MM.1S (cell line): ENCODE measurements at regions not wholly inside any gene's neighbourhood (a gene's known extent, or its start where the extent isn't known, plus 50 kb on each side); places are given as distances from the start of the nearest gene placed in this dataset.

Source experiments
- DNase-seq: peaks from one replicate; pipeline ENCODE4 v3.0.0-alpha.2; 2015
- H2AFZ ChIP-seq: fragments of 300-600 bp; sonication (generic); 2 replicates; pipeline ENCODE4 v1.6.0; 2016; ENCODE audit warnings: antibody characterized with exemption, low read length
- H3F3A ChIP-seq: fragments of 300-600 bp; sonication (generic); 2 replicates; pipeline ENCODE4 v1.6.1; 2016; ENCODE audit warnings: mild to moderate bottlenecking, antibody characterized with exemption, low read length, moderate library complexity, mixed read lengths; ENCODE audit not compliant: insufficient read depth
- H3K27ac ChIP-seq: fragments of 300-600 bp; sonication (generic); 2 replicates; pipeline ENCODE4 v1.5.1; 2016; ENCODE audit warnings: mild to moderate bottlenecking, low read length
- H3K27me3 ChIP-seq: fragments of 300-600 bp; sonication (generic); replicated peaks from 2 replicates; pipeline ENCODE4 v1.6.0; 2016; ENCODE audit warnings: low read length; ENCODE audit not compliant: insufficient read depth
- H3K36me3 ChIP-seq: fragments of 300-600 bp; sonication (generic); replicated peaks from 2 replicates; pipeline ENCODE4 v1.6.1; 2016; ENCODE audit warnings: mild to moderate bottlenecking, low read length, mixed read lengths; ENCODE audit not compliant: insufficient read depth
- H3K4me1 ChIP-seq: fragments of 300-600 bp; sonication (generic); 2 replicates; pipeline ENCODE4 v1.6.1; 2016; ENCODE audit warnings: low read length, mixed read lengths
- H3K4me2 ChIP-seq: fragments of 300-600 bp; sonication (generic); 2 replicates; pipeline ENCODE4 v1.6.0; 2016; ENCODE audit warnings: low read depth, low read length
- H3K4me3 ChIP-seq: fragments of 300-600 bp; sonication (generic); 2 replicates; pipeline ENCODE4 v1.5.1; 2016; ENCODE audit warnings: low read length, mixed read lengths
- H3K79me2 ChIP-seq: fragments of 300-600 bp; sonication (generic); 2 replicates; pipeline ENCODE4 v1.6.1; 2016; ENCODE audit warnings: mixed run types, low read length, mixed read lengths
- H3K9ac ChIP-seq: fragments of 300-600 bp; sonication (generic); 2 replicates; pipeline ENCODE4 v1.6.1; 2016; ENCODE audit warnings: low read length, mixed read lengths
- H3K9me2 ChIP-seq: fragments of 300-600 bp; sonication (generic); replicated peaks from 2 replicates; pipeline ENCODE4 v1.6.1; 2016; ENCODE audit warnings: mild to moderate bottlenecking, low read length, mixed read lengths; ENCODE audit not compliant: insufficient read depth
- H3K9me3 ChIP-seq: fragments of 300-600 bp; sonication (generic); replicated peaks from 2 replicates; pipeline ENCODE4 v1.6.1; 2016; ENCODE audit warnings: mild to moderate bottlenecking, low read length, mixed read lengths; ENCODE audit not compliant: insufficient read depth
- H4K20me1 ChIP-seq: fragments of 300-600 bp; sonication (generic); 2 replicates; pipeline ENCODE4 v1.6.1; 2016; ENCODE audit warnings: mild to moderate bottlenecking, low read length, moderate library complexity, mixed read lengths; ENCODE audit not compliant: insufficient read depth
- EZH2 ChIP-seq: fragments of 300-600 bp; sonication (generic); optimal IDR thresholded peaks from 2 replicates; pipeline ENCODE3; 2017; ENCODE audit warnings: low read depth, mild to moderate bottlenecking, antibody characterized with exemption, low read length, mixed read lengths
- EZH2phosphoT487 ChIP-seq: fragments of 300-600 bp; sonication (generic); IDR thresholded peaks from 2 replicates; pipeline ENCODE4 v1.6.1; 2018; ENCODE audit warnings: antibody characterized with exemption, low read length
- TF ChIP-seq, protein P1 (sequence below): fragments of 300-600 bp; sonication (generic); IDR thresholded peaks from 2 replicates; pipeline ENCODE4 v1.5.1; 2016; ENCODE audit warnings: antibody characterized with exemption, low read length, mixed read lengths

DNA sequence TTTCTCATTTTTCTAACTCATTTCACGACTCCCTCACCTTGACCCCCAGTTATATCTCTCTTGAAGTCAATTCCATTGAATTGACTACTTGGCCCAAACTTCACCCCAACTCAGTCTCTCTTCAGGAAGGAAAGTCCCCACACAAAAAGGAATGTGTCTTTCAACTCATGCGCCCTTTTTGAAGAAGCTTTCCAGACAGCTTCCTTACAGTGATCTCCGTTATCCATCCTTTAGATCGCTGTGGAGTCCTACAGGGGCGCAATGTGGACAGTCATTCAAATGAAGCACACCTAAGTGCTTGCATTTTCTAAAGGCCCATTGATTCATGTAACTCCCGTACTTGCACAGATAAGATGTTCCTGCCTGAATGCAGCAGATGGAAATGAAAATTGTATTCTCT lies 101.1 kb upstream of the VPREB1 start:
- Histone ChIP-seq H3K4me3 (no peak overlapping the region), H4K20me1 (no peaks in the 10 kb centered on the region), H3K27ac (no peak overlapping the region), H3K79me2 (no peaks in the 10 kb centered on the region), H3K9me3 (no peaks in the 10 kb centered on the region), H3F3A (no peaks in the 10 kb centered on the region), H3K36me3 (no peaks in the 10 kb centered on the region), H3K4me1 (no peaks in the 10 kb centered on the region), H2AFZ (no peak overlapping the region), H3K9me2 (no peaks in the 10 kb centered on the region), H3K4me2 (no peak overlapping the region), H3K9ac (no peak overlapping the region), H3K27me3 (no peaks in the 10 kb centered on the region)
- TF ChIP-seq EZH2 (no peak), EZH2phosphoT487 (no peak)
- TF ChIP-seq, protein P1, sequence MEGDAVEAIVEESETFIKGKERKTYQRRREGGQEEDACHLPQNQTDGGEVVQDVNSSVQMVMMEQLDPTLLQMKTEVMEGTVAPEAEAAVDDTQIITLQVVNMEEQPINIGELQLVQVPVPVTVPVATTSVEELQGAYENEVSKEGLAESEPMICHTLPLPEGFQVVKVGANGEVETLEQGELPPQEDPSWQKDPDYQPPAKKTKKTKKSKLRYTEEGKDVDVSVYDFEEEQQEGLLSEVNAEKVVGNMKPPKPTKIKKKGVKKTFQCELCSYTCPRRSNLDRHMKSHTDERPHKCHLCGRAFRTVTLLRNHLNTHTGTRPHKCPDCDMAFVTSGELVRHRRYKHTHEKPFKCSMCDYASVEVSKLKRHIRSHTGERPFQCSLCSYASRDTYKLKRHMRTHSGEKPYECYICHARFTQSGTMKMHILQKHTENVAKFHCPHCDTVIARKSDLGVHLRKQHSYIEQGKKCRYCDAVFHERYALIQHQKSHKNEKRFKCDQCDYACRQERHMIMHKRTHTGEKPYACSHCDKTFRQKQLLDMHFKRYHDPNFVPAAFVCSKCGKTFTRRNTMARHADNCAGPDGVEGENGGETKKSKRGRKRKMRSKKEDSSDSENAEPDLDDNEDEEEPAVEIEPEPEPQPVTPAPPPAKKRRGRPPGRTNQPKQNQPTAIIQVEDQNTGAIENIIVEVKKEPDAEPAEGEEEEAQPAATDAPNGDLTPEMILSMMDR = no peak
- DNase-seq = no peak

DNA sequence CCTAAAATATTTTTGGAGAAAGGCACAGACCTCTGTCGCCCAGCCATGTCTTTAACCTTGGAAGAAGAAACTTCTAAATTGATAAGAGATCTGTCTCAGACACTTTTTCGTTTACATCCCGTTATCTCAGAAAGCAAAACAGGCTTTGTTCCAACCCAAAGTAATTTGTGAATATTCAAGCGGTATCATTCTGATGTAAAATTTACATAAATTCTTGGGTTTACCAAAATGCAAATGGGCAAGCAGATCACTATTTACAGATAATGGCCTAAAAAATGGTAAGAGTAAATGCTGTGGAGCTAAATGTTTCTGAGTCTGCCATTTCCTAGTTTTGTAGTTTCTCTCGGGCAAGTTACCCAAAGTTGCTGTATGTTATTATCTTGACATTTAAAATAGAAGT lies 101.9 kb upstream of the VPREB1 start:
- no peak overlapping the region for H2AFZ ChIP-seq
- H3K9me2 ChIP-seq = no peaks in the 10 kb centered on the region
- no peaks in the 10 kb centered on the region for H3K27me3 ChIP-seq
- H3K27ac ChIP-seq = no peak overlapping the region
- no peaks in the 10 kb centered on the region for H4K20me1 ChIP-seq
- TF ChIP-seq EZH2phosphoT487 = no peak
- no peak for TF ChIP-seq EZH2
- TF ChIP-seq, protein P1 = no peak
- H3K4me3 ChIP-seq = no peak overlapping the region
- no peaks in the 10 kb centered on the region for H3K36me3 ChIP-seq
- no peaks in the 10 kb centered on the region for H3K9me3 ChIP-seq
- DNase-seq = no peak
- no peak overlapping the region for H3K4me2 ChIP-seq
- no peaks in the 10 kb centered on the region for H3F3A ChIP-seq
- H3K4me1 ChIP-seq = no peaks in the 10 kb centered on the region
- no peaks in the 10 kb centered on the region for H3K79me2 ChIP-seq
- no peak overlapping the region for H3K9ac ChIP-seq

- Histone ChIP-seq H3K4me1 (no peaks in the 10 kb centered on the region), H3K4me2 (no peak overlapping the region), H3K27ac (no peak overlapping the region), H3K9me3 (no peaks in the 10 kb centered on the region), H4K20me1 (no peaks in the 10 kb centered on the region), H3K36me3 (no peaks in the 10 kb centered on the region), H3K79me2 (no peaks in the 10 kb centered on the region), H3K9me2 (no peaks in the 10 kb centered on the region), H3K4me3 (no peak overlapping the region), H3F3A (no peaks in the 10 kb centered on the region), H3K9ac (no peak overlapping the region), H3K27me3 (no peaks in the 10 kb centered on the region), H2AFZ (no peak overlapping the region)
- no peak for DNase-seq
- no peak for TF ChIP-seq EZH2phosphoT487
Observed at GRCh38 chr22:22141771-22142591, 102.6 kb upstream of the VPREB1 start.

DNA sequence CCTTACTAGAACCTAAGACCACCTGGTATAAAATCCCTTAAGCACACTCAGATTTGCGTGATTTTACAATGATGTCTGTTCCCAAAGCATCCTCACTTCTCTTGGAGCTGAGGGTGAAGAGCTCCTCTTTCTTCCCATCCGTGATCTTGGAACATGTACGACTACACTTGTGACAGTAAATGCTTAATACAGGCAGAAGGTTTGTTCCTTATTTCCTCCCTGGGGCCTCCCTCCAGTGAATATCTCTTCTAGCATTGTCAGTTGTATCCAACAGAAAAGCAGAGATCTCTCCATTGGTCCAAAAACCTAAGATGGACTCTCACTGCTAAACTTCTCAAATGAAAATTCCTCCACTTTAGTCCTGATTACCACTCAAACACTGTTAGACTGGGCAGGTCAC lies 103.6 kb upstream of the VPREB1 start:
- TF ChIP-seq, protein P1 = no peak
- TF ChIP-seq EZH2 = no peak
- TF ChIP-seq EZH2phosphoT487 = no peak
- no peak overlapping the region for H3K4me3 ChIP-seq
- H3K27me3 ChIP-seq = no peaks in the 10 kb centered on the region
- no peak overlapping the region for H3K27ac ChIP-seq
- H3K4me2 ChIP-seq = no peak overlapping the region
- H4K20me1 ChIP-seq = no peaks in the 10 kb centered on the region
- no peak for DNase-seq
- no peaks in the 10 kb centered on the region for H3K9me2 ChIP-seq
- no peaks in the 10 kb centered on the region for H3F3A ChIP-seq
- no peaks in the 10 kb centered on the region for H3K36me3 ChIP-seq
- no peak overlapping the region for H3K9ac ChIP-seq
- no peak overlapping the region for H2AFZ ChIP-seq
- no peaks in the 10 kb centered on the region for H3K4me1 ChIP-seq
- no peaks in the 10 kb centered on the region for H3K9me3 ChIP-seq
- no peaks in the 10 kb centered on the region for H3K79me2 ChIP-seq
